ENCODE measurements at regions not wholly inside any gene's neighbourhood (a gene's known extent, or its start where the extent isn't known, plus 50 kb on each side); places are given as distances from the start of the nearest gene placed in this dataset.

- no peak for TF ChIP-seq CTCF (IDR thresholded peaks at IDR 0.05)
- H3K4me1 Mint-ChIP-seq (ENCODE audit: unreplicated experiment): no peaks in the 10 kb centered on the region
- DNase-seq (ENCODE audit: extremely low spot score, unreplicated experiment): no peak
- no peaks in the 10 kb centered on the region for H3K9me3 Mint-ChIP-seq (ENCODE audit: unreplicated experiment)
- peaks cover 28% of the 10 kb centered on the region for H3K27me3 Mint-ChIP-seq (ENCODE audit: unreplicated experiment)
- H3K36me3 Mint-ChIP-seq (ENCODE audit: unreplicated experiment): no peaks in the 10 kb centered on the region
- no peak overlapping the region for H3K27ac Mint-ChIP-seq (ENCODE audit: unreplicated experiment)
- no peak overlapping the region for H3K4me3 Mint-ChIP-seq (ENCODE audit: unreplicated experiment)
These were observed 245.8 kb downstream of the ETAA1 start for GRCh38 chr2:67642961-67643360.

GRCh38 chr2:67645280-67646138 lies 248.4 kb downstream of the ETAA1 start:
- Mint-ChIP-seq H3K4me3 (ENCODE audit: unreplicated experiment) (no peak overlapping the region), H3K36me3 (ENCODE audit: unreplicated experiment) (no peaks in the 10 kb centered on the region), H3K27ac (ENCODE audit: unreplicated experiment) (no peak overlapping the region), H3K4me1 (ENCODE audit: unreplicated experiment) (peaks cover under 1% of the 10 kb centered on the region), H3K9me3 (ENCODE audit: unreplicated experiment) (no peaks in the 10 kb centered on the region), H3K27me3 (ENCODE audit: unreplicated experiment) (peaks cover 20% of the 10 kb centered on the region)
- no peak for TF ChIP-seq CTCF (IDR thresholded peaks at IDR 0.05)
- DNase-seq (ENCODE audit: extremely low spot score, unreplicated experiment): no peak

GRCh38 chr2:67646714-67647333 lies 249.7 kb downstream of the ETAA1 start:
- Mint-ChIP-seq H3K4me3 (ENCODE audit: unreplicated experiment) (no peak overlapping the region), H3K36me3 (ENCODE audit: unreplicated experiment) (no peaks in the 10 kb centered on the region), H3K27me3 (ENCODE audit: unreplicated experiment) (peaks cover 11% of the 10 kb centered on the region), H3K9me3 (ENCODE audit: unreplicated experiment) (no peaks in the 10 kb centered on the region), H3K27ac (ENCODE audit: unreplicated experiment) (no peak overlapping the region), H3K4me1 (ENCODE audit: unreplicated experiment) (peaks cover 7% of the 10 kb centered on the region)
- TF ChIP-seq CTCF (IDR thresholded peaks at IDR 0.05): no peak
- no peak for DNase-seq (ENCODE audit: extremely low spot score, unreplicated experiment)

- DNase-seq (ENCODE audit: extremely low spot score, unreplicated experiment): no peak
- peaks cover 7% of the 10 kb centered on the region for H3K4me1 Mint-ChIP-seq (ENCODE audit: unreplicated experiment)
- H3K36me3 Mint-ChIP-seq (ENCODE audit: unreplicated experiment): no peaks in the 10 kb centered on the region
- no peak for TF ChIP-seq CTCF (IDR thresholded peaks at IDR 0.05)
- no peaks in the 10 kb centered on the region for H3K27me3 Mint-ChIP-seq (ENCODE audit: unreplicated experiment)
- H3K27ac Mint-ChIP-seq (ENCODE audit: unreplicated experiment): no peak overlapping the region
- peaks cover 3% of the 10 kb centered on the region for H3K9me3 Mint-ChIP-seq (ENCODE audit: unreplicated experiment)
- H3K4me3 Mint-ChIP-seq (ENCODE audit: unreplicated experiment): no peak overlapping the region
These were observed 252.5 kb downstream of the ETAA1 start for GRCh38 chr2:67649331-67650261.

Data from osteocyte (in vitro differentiated cells).